Ectodermal cell (in vitro differentiated cells): ENCODE measurements at regions not wholly inside any gene's neighbourhood (a gene's known extent, or its start where the extent isn't known, plus 50 kb on each side); places are given as distances from the start of the nearest gene placed in this dataset.

Source experiments
- H3K27ac ChIP-seq: 2 replicates; pipeline ENCODE4 v1.7.0; 2013; ENCODE audit warnings: mild to moderate bottlenecking, low read depth, low read length; ENCODE audit not compliant: insufficient read depth, poor library complexity, severe bottlenecking
- H3K27me3 ChIP-seq: 2 replicates; pipeline ENCODE4 v1.7.0; 2013; ENCODE audit warnings: mild to moderate bottlenecking, low read length; ENCODE audit not compliant: insufficient read depth, control insufficient read depth, poor library complexity, severe bottlenecking
- H3K36me3 ChIP-seq: one replicate; pipeline ENCODE4 v1.7.0; 2013; ENCODE audit warnings: low read length; ENCODE audit not compliant: control insufficient read depth, insufficient read depth
- H3K4me1 ChIP-seq: one replicate; pipeline ENCODE4 v1.7.0; 2013; ENCODE audit warnings: low read length; ENCODE audit not compliant: control insufficient read depth, insufficient read depth
- H3K4me3 ChIP-seq: 2 replicates; pipeline ENCODE4 v1.7.0; 2013; ENCODE audit warnings: low read depth, low read length, control low read depth; ENCODE audit not compliant: insufficient read depth
- H3K9me3 ChIP-seq: 2 replicates; pipeline ENCODE4 v1.7.0; 2013; ENCODE audit warnings: mild to moderate bottlenecking, low read length, moderate library complexity; ENCODE audit not compliant: control insufficient read depth
- WGBS, 2 experiments: methylation state at CpG; one replicate each; pipeline ENCODE4 v1.1.7; 2013; ENCODE audit warnings: missing lambda C conversion rate in 2 of 2; 5-methylcytosine and 5-hydroxymethylcytosine counted together

DNA sequence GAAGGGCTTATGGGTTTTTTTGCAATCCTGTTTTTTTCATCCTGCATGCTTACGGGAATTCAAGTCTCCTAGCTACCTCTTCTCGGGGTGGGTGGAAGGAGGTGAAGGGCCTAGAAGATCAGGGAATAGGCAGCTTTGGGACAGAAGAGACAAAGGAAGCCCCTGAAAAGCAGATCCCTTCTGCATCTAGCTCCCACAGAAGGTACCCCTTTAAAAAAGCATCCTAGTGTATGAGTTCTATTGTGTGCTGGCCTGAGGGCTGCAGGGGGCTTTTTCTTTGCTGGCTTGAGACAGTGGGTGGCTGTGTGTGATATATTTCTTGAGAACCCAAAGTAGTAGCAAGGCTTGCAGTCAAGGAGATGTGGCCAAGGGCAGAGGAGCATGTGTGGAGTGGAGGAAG, 330.5 kb downstream of the MAF start:
- no peak overlapping the region for H3K4me3 ChIP-seq
- no peaks in the 10 kb centered on the region for H3K4me1 ChIP-seq
- H3K27me3 ChIP-seq, result no peaks in the 10 kb centered on the region
- WGBS, 2 experiments, result 93 to 95% methylated on average over 2 of the region's 2 CpGs
- H3K36me3 ChIP-seq, result no peaks in the 10 kb centered on the region
- no peak overlapping the region for H3K27ac ChIP-seq
- H3K9me3 ChIP-seq, result no peaks in the 10 kb centered on the region

DNA sequence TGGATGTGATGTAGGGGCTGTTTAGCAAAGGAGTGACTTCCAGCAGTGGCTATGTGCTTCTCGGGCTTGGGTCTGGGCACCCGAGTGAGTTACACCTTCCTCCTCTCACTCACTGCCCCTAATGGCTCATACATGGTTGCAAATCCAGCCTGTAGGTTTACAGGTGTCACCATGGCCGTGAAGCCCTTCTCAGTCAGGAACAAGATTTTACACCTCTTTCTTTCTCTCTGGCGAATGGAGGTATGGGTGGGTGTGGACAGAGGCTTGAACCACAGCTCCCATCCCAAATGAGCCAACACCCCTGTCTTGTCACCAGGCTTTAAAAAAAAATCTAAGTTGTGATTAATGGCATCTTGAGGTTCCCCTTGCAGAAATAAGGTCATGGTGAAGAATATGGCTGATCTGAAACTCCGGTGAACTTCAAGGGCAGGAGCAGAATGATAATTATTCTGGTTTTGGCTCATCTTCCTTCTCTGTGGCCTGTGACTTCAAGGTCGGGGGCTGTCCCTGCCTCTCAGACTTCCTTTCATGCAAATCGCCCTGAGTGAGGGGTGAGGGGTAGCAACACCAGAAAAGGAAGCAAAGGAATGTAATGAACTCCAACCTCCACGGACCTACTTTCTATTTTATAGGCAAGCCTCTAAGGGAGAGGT, 331.2 kb downstream of the MAF start:
- WGBS, 2 experiments, result 78 to 81% methylated on average over 7 to 8 of the region's 8 CpGs
- Histone ChIP-seq H3K27me3 (no peaks in the 10 kb centered on the region), H3K4me1 (no peaks in the 10 kb centered on the region), H3K9me3 (no peaks in the 10 kb centered on the region), H3K36me3 (no peaks in the 10 kb centered on the region), H3K27ac (no peak overlapping the region), H3K4me3 (no peak overlapping the region)

DNA sequence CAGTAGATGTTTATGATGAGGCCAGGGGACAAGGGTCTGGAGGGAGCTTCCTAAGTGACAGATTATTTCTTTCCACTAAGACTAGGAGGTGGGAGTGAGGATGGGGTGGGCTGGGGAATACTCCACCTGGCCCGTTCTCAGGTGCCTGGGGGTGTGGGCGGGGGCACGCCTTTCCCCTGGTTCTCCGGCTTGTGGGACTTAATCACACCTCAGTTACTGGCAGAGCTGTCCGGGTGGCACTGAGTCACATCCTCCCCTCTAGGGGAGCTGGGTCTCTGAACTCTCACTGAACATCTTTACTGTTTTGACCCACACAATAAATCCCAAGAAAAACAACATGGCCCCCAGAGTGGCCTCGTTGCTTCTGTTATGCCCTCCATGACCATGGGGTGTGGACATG, 332.8 kb downstream of the MAF start:
- no peak overlapping the region for H3K4me3 ChIP-seq
- H3K36me3 ChIP-seq, result no peaks in the 10 kb centered on the region
- 93 to 97% methylated on average over 6 of the region's 6 CpGs for WGBS, 2 experiments
- no peaks in the 10 kb centered on the region for H3K9me3 ChIP-seq
- H3K27me3 ChIP-seq, result no peaks in the 10 kb centered on the region
- H3K27ac ChIP-seq, result no peak overlapping the region
- no peaks in the 10 kb centered on the region for H3K4me1 ChIP-seq

DNA sequence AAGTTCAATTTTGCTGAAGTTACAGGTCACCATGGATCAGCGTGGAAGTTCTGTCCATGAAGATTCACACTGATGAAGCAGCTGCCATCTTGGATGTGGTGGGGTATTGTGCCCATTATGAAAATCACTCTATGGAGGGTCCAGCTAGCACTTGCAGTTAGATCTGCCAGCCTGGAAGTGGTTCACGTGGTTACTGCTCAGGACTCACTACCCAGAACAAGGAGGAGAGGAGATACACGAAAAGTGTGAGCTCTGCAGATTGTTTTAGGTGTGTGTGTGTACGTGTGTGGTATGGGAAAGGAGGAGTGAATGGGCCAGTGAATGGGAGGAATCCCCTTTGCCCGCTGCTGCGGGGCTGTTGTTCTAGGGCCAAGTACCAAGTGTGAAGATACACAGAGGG, 333.4 kb downstream of the MAF start:
- no peak overlapping the region for H3K4me3 ChIP-seq
- no peaks in the 10 kb centered on the region for H3K9me3 ChIP-seq
- no peaks in the 10 kb centered on the region for H3K27me3 ChIP-seq
- H3K4me1 ChIP-seq, result no peaks in the 10 kb centered on the region
- H3K27ac ChIP-seq, result no peak overlapping the region
- WGBS, 2 experiments, result 93 to 98% methylated on average over 6 of the region's 6 CpGs
- no peaks in the 10 kb centered on the region for H3K36me3 ChIP-seq

DNA sequence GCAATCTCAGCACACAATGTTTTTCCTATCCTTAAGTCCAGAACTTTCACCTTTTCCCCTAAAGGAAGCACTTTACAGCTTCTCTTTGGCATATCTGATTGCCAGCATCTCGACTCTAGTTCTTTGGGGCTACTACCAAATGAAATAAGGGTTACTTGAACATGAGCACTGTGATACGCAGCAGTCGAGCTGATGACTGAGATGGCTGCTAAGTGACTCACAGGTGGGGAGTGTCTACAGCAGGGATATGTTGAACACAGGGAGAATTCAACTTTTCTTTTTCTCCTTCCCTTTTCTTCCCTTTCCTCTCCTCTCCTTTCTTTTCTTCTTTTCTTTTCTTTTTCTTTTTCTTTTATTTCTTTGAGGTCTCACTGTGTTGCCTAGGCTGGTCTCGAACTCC, 334.8 kb downstream of the MAF start:
- Histone ChIP-seq H3K9me3 (no peaks in the 10 kb centered on the region), H3K36me3 (no peaks in the 10 kb centered on the region), H3K4me1 (no peaks in the 10 kb centered on the region), H3K4me3 (no peak overlapping the region), H3K27me3 (no peaks in the 10 kb centered on the region), H3K27ac (no peak overlapping the region)
- 91 to 97% methylated on average over 4 of the region's 4 CpGs for WGBS, 2 experiments

DNA sequence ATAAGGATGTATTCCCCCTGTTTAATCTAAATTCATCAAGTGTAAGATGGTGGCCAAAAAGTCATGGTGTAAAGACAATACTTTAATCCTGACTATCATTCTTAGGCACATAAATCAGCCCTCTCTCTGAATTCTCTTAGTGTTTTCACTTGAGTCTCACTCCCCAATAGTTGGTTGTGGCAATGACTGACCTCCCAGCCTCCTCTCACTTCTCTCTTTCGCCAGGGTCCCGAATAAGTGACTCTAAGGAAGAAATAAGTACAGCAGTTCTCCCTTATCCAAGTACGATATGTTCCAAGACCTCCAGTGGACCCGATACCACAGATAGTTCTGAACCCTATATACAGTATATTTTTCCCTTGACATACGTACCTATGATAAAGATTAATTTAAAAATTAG, 335.3 kb downstream of the MAF start:
- no peak overlapping the region for H3K4me3 ChIP-seq
- no peaks in the 10 kb centered on the region for H3K4me1 ChIP-seq
- no peaks in the 10 kb centered on the region for H3K9me3 ChIP-seq
- H3K27me3 ChIP-seq, result no peaks in the 10 kb centered on the region
- no peaks in the 10 kb centered on the region for H3K36me3 ChIP-seq
- no peak overlapping the region for H3K27ac ChIP-seq
- WGBS, 2 experiments, result 93 to 99% methylated on average over 4 of the region's 5 CpGs

DNA sequence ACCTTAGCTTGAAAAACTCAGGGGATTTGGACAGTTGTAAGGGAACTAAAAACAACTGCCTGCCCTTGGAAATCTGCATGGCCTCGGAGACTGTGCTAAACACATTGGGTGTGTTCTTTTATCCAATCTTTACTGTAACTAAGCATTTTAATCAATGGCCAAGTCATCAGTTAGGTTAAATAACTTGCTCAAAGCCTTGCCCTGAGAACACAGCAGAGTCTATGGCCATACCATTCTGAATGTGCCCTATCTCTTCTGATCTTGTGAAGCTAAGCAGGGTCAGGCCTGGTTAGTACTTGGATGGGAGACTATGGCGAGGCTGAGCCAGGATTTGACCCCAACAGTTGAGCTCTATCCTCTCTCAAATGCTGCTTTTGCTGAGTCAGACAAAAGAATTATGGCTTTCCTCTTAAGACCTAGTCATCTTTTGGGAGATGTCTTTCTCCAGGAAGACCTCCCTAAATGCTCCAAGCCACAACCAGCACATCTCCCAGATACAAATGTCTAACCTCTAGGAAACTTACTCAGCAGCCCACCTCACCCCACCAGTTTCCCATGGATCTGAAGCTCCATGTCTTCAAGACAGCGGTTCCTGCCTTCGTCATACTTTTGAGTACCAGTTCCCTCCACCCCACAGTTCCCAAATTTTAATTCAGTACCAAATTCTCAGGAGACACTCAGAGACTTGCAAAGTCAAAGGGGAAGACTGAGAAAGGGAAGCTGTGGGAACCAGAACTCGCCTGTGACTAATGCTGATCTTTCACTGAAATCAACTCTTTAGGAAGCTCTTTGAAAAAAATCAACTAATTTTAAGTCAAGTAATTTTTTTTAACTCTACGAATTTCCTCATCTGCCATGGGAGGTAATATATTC, 336.1 kb downstream of the MAF start:
- Histone ChIP-seq H3K4me3 (no peak overlapping the region), H3K36me3 (no peaks in the 10 kb centered on the region), H3K27ac (no peak overlapping the region), H3K27me3 (no peaks in the 10 kb centered on the region), H3K9me3 (no peaks in the 10 kb centered on the region), H3K4me1 (no peaks in the 10 kb centered on the region)
- 91 to 93% methylated on average over 5 to 6 of the region's 6 CpGs for WGBS, 2 experiments

DNA sequence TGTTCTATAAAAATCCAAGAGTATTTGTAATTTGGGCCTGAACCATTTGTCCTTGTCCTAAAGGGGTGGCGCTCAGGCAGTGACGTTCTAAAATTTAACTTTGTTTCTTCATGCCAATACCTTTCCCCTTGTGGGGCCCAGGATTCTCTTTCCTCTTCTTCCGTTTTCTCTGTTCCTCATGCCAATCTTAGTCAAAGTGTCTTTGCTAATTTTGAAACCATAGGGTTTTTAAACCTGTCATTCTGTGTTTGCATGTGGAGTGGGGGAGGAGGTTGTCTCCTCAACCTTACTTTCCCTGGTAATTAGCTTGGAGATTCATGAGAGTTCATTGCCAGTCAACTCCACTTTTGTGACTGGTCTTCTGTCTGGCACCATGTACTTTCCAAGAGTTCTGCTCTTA, 337.1 kb downstream of the MAF start:
- 92 to 98% methylated on average over 3 of the region's 3 CpGs for WGBS, 2 experiments
- no peaks in the 10 kb centered on the region for H3K27me3 ChIP-seq
- H3K27ac ChIP-seq, result no peak overlapping the region
- no peaks in the 10 kb centered on the region for H3K36me3 ChIP-seq
- no peaks in the 10 kb centered on the region for H3K9me3 ChIP-seq
- H3K4me1 ChIP-seq, result no peaks in the 10 kb centered on the region
- H3K4me3 ChIP-seq, result no peak overlapping the region
